Mesendoderm (in vitro differentiated cells): ENCODE measurements at regions not wholly inside any gene's neighbourhood (a gene's known extent, or its start where the extent isn't known, plus 50 kb on each side); places are given as distances from the start of the nearest gene placed in this dataset.

Source experiments
- DNase-seq: peaks from one replicate; pipeline ENCODE4 v3.0.0; 2013
- H2AK5ac ChIP-seq: 2 replicates; pipeline ENCODE4 v1.6.1; 2013; ENCODE audit warnings: low read length, inconsistent platforms
- H2BK120ac ChIP-seq: 2 replicates; pipeline ENCODE4 v1.6.1; 2013; ENCODE audit warnings: low read depth, mild to moderate bottlenecking, low read length, moderate library complexity, mixed read lengths
- H2BK15ac ChIP-seq: replicated peaks from 2 replicates; pipeline ENCODE4 v1.6.1; 2013; ENCODE audit warnings: low read depth, mild to moderate bottlenecking, moderate library complexity
- H2BK5ac ChIP-seq: 2 replicates; pipeline ENCODE4 v1.6.1; 2013; ENCODE audit warnings: low read length, inconsistent platforms
- H3K18ac ChIP-seq: 2 replicates; pipeline ENCODE4 v1.6.1; 2013; ENCODE audit warnings: mild to moderate bottlenecking, low read length, mixed read lengths
- H3K23ac ChIP-seq: one replicate; pipeline ENCODE4 v1.6.1; 2013; ENCODE audit warnings: low read length
- H3K27ac ChIP-seq: 2 replicates; pipeline ENCODE4 v1.5.1; 2013; ENCODE audit warnings: low read depth, mild to moderate bottlenecking, inconsistent platforms, low read length, moderate library complexity
- H3K27me3 ChIP-seq: 2 replicates; pipeline ENCODE4 v1.6.1; 2013; ENCODE audit warnings: low read length, control low read depth, mild to moderate bottlenecking, inconsistent platforms; ENCODE audit not compliant: insufficient read depth, poor library complexity
- H3K36me3 ChIP-seq: 2 replicates; pipeline ENCODE4 v1.6.1; 2013; ENCODE audit warnings: low read length, inconsistent platforms; ENCODE audit not compliant: control insufficient read depth, insufficient read depth
- H3K4ac ChIP-seq: one replicate; pipeline ENCODE4 v1.6.1; 2013; ENCODE audit warnings: low read depth, mild to moderate bottlenecking, low read length, moderate library complexity
- H3K4me1 ChIP-seq: 2 replicates; pipeline ENCODE4 v1.6.1; 2013; ENCODE audit warnings: low read depth, low read length, inconsistent platforms; ENCODE audit not compliant: control insufficient read depth
- H3K4me2 ChIP-seq: 2 replicates; pipeline ENCODE4 v1.6.1; 2013; ENCODE audit warnings: low read length
- H3K4me3 ChIP-seq: 2 replicates; pipeline ENCODE4 v1.5.1; 2013; ENCODE audit warnings: mild to moderate bottlenecking, low read length
- H3K56ac ChIP-seq: one replicate; pipeline ENCODE4 v1.6.1; 2013; ENCODE audit warnings: low read length
- H3K79me1 ChIP-seq: 2 replicates; pipeline ENCODE4 v1.6.1; 2013; ENCODE audit warnings: low read length, inconsistent platforms
- H3K79me2 ChIP-seq: 2 replicates; pipeline ENCODE4 v1.6.1; 2013; ENCODE audit warnings: mild to moderate bottlenecking, low read length; ENCODE audit not compliant: control insufficient read depth, insufficient read depth
- H3K9ac ChIP-seq: 2 replicates; pipeline ENCODE4 v1.6.1; 2013; ENCODE audit warnings: low read length, inconsistent platforms
- H4K5ac ChIP-seq: one replicate; pipeline ENCODE4 v1.6.1; 2013; ENCODE audit warnings: low read length
- H4K8ac ChIP-seq: one replicate; pipeline ENCODE4 v1.6.1; 2013; ENCODE audit warnings: low read depth, mild to moderate bottlenecking, control low read depth, low read length, moderate library complexity
- WGBS: extraction: QIAGEN DNeasy Blood & Tissue Kit; methylation state at CpG from one replicate; pipeline ENCODE4 v1.1.7; 2013; ENCODE audit warnings: low lambda C conversion rate, missing lambda C conversion rate; ENCODE audit not compliant: insufficient coverage; ENCODE audit errors: extremely low coverage; 5-methylcytosine and 5-hydroxymethylcytosine counted together

GRCh38 chr13:79810669-79811068 lies 329.7 kb downstream of the NDFIP2 start:
- H2AK5ac ChIP-seq = no peak overlapping the region
- peak overlapping the region; percentile 52 for H3K18ac ChIP-seq
- H3K27ac ChIP-seq = peak overlapping the region; percentile 53
- no peak overlapping the region for H4K8ac ChIP-seq
- no peaks in the 10 kb centered on the region for H3K36me3 ChIP-seq
- no peak overlapping the region for H2BK15ac ChIP-seq
- H4K5ac ChIP-seq = no peak overlapping the region
- H3K4me3 ChIP-seq = no peak overlapping the region
- peak overlapping the region; percentile 56 for H3K4ac ChIP-seq
- no peak overlapping the region for H2BK120ac ChIP-seq
- H2BK5ac ChIP-seq = no peak overlapping the region
- H3K23ac ChIP-seq = no peak overlapping the region
- H3K4me1 ChIP-seq = peaks cover 5% of the 10 kb centered on the region
- DNase-seq = peak; percentile 82
- no CpG with 5 or more reads among the region's 4 CpGs for WGBS
- H3K56ac ChIP-seq = peak overlapping the region; percentile 59
- H3K4me2 ChIP-seq = no peak overlapping the region
- no peaks in the 10 kb centered on the region for H3K79me2 ChIP-seq
- H3K79me1 ChIP-seq = no peaks in the 10 kb centered on the region
- H3K27me3 ChIP-seq = no peaks in the 10 kb centered on the region
- no peak overlapping the region for H3K9ac ChIP-seq

- Histone ChIP-seq H3K79me1 (no peaks in the 10 kb centered on the region), H3K23ac (no peak overlapping the region), H4K5ac (no peak overlapping the region), H3K27me3 (no peaks in the 10 kb centered on the region), H2BK5ac (peak overlapping the region; percentile 39), H4K8ac (no peak overlapping the region), H3K4me2 (no peak overlapping the region), H3K18ac (peak overlapping the region; percentile 52), H2BK15ac (no peak overlapping the region), H3K9ac (no peak overlapping the region), H3K27ac (peak overlapping the region; percentile 53), H3K56ac (peak overlapping the region; percentile 59), H2BK120ac (no peak overlapping the region), H2AK5ac (peak overlapping the region; percentile 69), H3K4me3 (no peak overlapping the region), H3K36me3 (no peaks in the 10 kb centered on the region), H3K4ac (no peak overlapping the region), H3K4me1 (peaks cover 6% of the 10 kb centered on the region), H3K79me2 (no peaks in the 10 kb centered on the region)
- no CpG with 5 or more reads among the region's 5 CpGs for WGBS
- no peak for DNase-seq
Observed at GRCh38 chr13:79810018-79810417, 329.1 kb downstream of the NDFIP2 start.

DNA sequence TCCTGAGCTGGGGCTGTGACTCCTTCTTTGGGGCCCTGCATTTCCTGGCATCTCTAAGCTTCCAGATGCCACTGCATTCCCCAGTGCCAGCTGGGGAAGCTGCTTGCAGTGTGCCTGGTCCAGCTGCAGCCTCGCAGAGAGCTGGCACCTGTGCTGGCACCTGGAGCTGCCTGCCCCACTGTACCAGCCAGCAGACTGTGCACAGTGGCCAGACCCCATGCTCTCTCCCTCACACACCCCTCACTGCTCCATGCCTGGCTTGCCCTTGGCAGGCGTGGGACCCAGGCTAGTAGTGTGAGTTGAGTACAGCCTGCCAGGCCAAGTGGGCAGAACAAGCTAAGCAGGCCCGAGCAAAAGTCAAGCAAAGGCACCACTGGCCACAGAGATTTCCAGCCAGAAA lies 327.5 kb downstream of the NDFIP2 start:
- Histone ChIP-seq H3K27ac (no peak overlapping the region), H3K9ac (no peak overlapping the region), H3K36me3 (no peaks in the 10 kb centered on the region), H3K4me2 (no peak overlapping the region), H2BK120ac (no peak overlapping the region), H2BK15ac (no peak overlapping the region), H3K56ac (no peak overlapping the region), H2BK5ac (no peak overlapping the region), H4K8ac (no peak overlapping the region), H3K4ac (no peak overlapping the region), H3K4me3 (no peak overlapping the region), H3K23ac (no peak overlapping the region), H4K5ac (no peak overlapping the region), H3K79me1 (no peaks in the 10 kb centered on the region), H2AK5ac (no peak overlapping the region), H3K4me1 (peaks cover 8% of the 10 kb centered on the region), H3K79me2 (no peaks in the 10 kb centered on the region), H3K27me3 (no peaks in the 10 kb centered on the region), H3K18ac (no peak overlapping the region)
- DNase-seq = no peak
- no CpG with 5 or more reads among the region's 3 CpGs for WGBS

- H4K5ac ChIP-seq = no peak overlapping the region
- H3K4ac ChIP-seq = no peak overlapping the region
- H3K23ac ChIP-seq = no peak overlapping the region
- H3K79me2 ChIP-seq = no peaks in the 10 kb centered on the region
- H3K18ac ChIP-seq = no peak overlapping the region
- no peak overlapping the region for H4K8ac ChIP-seq
- H3K4me2 ChIP-seq = no peak overlapping the region
- DNase-seq = no peak
- H2BK120ac ChIP-seq = no peak overlapping the region
- H2AK5ac ChIP-seq = no peak overlapping the region
- no peak overlapping the region for H2BK5ac ChIP-seq
- no peak overlapping the region for H3K27ac ChIP-seq
- no peaks in the 10 kb centered on the region for H3K79me1 ChIP-seq
- H2BK15ac ChIP-seq = no peak overlapping the region
- peaks cover 12% of the 10 kb centered on the region for H3K4me1 ChIP-seq
- H3K27me3 ChIP-seq = no peaks in the 10 kb centered on the region
- no CpG with 5 or more reads among the region's 5 CpGs for WGBS
- H3K56ac ChIP-seq = no peak overlapping the region
- no peak overlapping the region for H3K9ac ChIP-seq
- no peak overlapping the region for H3K4me3 ChIP-seq
- H3K36me3 ChIP-seq = no peaks in the 10 kb centered on the region
Observed at GRCh38 chr13:79807554-79807953, 326.6 kb downstream of the NDFIP2 start.

DNA sequence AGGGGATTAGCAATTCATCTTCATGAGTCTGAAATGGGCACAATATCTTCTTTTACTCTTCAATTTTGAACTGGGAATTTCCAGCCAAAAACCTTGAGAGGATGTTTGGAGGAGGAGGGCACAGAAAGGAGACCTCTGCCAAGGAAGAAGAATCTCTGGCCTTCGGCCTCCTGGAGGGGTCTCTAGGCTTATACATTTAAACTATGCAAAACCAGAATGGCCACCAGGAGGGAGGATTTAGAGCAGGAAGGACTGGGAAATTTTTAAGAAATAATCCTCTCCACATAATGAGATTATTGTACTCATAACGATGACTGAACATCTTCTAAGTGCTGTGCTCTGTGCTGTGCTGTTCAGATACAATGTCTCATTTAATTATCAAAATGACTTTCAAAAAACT lies 325.9 kb downstream of the NDFIP2 start:
- Histone ChIP-seq H3K27ac (no peak overlapping the region), H2AK5ac (no peak overlapping the region), H3K23ac (no peak overlapping the region), H3K4me2 (no peak overlapping the region), H3K79me1 (no peaks in the 10 kb centered on the region), H2BK5ac (no peak overlapping the region), H3K79me2 (no peaks in the 10 kb centered on the region), H3K4me3 (no peak overlapping the region), H3K18ac (no peak overlapping the region), H3K36me3 (no peaks in the 10 kb centered on the region), H3K27me3 (no peaks in the 10 kb centered on the region), H4K5ac (no peak overlapping the region), H3K4ac (no peak overlapping the region), H2BK120ac (no peak overlapping the region), H3K4me1 (peaks cover 12% of the 10 kb centered on the region), H3K9ac (no peak overlapping the region), H3K56ac (no peak overlapping the region), H4K8ac (no peak overlapping the region), H2BK15ac (no peak overlapping the region)
- DNase-seq = peak; percentile 21
- no CpG with 5 or more reads among the region's 2 CpGs for WGBS

DNA sequence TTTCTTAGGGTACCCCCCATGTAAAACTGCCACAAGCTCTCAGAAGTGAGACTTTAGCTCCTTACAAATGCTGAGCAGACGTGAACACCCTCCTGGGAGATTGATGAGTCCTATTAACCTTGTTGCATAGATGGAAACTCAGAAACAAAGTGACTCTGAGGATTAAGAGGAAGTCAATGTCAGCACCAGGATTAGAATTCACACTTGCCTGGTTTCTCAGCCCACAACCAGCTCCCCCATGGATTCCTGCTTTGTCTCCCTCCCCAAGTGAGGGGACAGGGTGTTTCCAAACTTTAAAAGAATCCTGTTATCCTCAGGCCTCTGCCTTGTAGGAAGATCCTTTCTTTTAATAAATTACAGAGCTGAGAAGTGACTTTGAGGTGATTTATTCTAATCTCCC lies 324.4 kb downstream of the NDFIP2 start:
- Histone ChIP-seq H3K9ac (no peak overlapping the region), H2BK15ac (no peak overlapping the region), H4K8ac (no peak overlapping the region), H3K18ac (no peak overlapping the region), H3K79me2 (no peaks in the 10 kb centered on the region), H2BK120ac (no peak overlapping the region), H3K36me3 (no peaks in the 10 kb centered on the region), H3K79me1 (no peaks in the 10 kb centered on the region), H3K56ac (no peak overlapping the region), H2BK5ac (no peak overlapping the region), H3K4ac (no peak overlapping the region), H3K23ac (no peak overlapping the region), H3K27ac (peak overlapping the region; percentile 67), H2AK5ac (no peak overlapping the region), H4K5ac (no peak overlapping the region), H3K4me1 (peaks cover 12% of the 10 kb centered on the region), H3K27me3 (no peaks in the 10 kb centered on the region), H3K4me2 (no peak overlapping the region), H3K4me3 (no peak overlapping the region)
- peak; percentile 85 for DNase-seq
- WGBS = no CpG with 5 or more reads among the region's 1 CpG
